ENCODE measurements at regions not wholly inside any gene's neighbourhood (a gene's known extent, or its start where the extent isn't known, plus 50 kb on each side); places are given as distances from the start of the nearest gene placed in this dataset.

- Histone ChIP-seq H3K27me3 (ENCODE audit: control insufficient read depth, insufficient read depth, low read length, poor library complexity, severe bottlenecking) (no peaks in the 10 kb centered on the region), H3K4me1 (ENCODE audit: control insufficient read depth, insufficient read depth, low read length) (no peaks in the 10 kb centered on the region), H3K4me3 (ENCODE audit: low read length) (no peak overlapping the region), H3K9me3 (ENCODE audit: control insufficient read depth, low read length) (no peaks in the 10 kb centered on the region), H3K36me3 (ENCODE audit: control insufficient read depth, insufficient read depth, low read length) (no peaks in the 10 kb centered on the region), H3K27ac (ENCODE audit: low read depth, low read length) (no peak overlapping the region), H3K9ac (ENCODE audit: extremely low read depth, low read length, poor library complexity, severe bottlenecking) (no peak overlapping the region)
- WGBS, 2 experiments (ENCODE audit: insufficient coverage in 1 of 2, insufficient read length in 1 of 2): 89% methylated on average over 2 of the region's 2 CpGs; no CpG with 5 or more reads in 1 of the 2 experiments
- no peak for DNase-seq
- Mint-ChIP-seq H3K36me3 (ENCODE audit: low read depth) (no peaks in the 10 kb centered on the region), H3K27ac (no peak overlapping the region), H3K4me1 (peaks cover 4% of the 10 kb centered on the region), H3K27me3 (ENCODE audit: insufficient read depth) (no peaks in the 10 kb centered on the region), H3K9me3 (no peaks in the 10 kb centered on the region), H3K4me3 (no peak overlapping the region)
- TF ChIP-seq, protein P1, sequence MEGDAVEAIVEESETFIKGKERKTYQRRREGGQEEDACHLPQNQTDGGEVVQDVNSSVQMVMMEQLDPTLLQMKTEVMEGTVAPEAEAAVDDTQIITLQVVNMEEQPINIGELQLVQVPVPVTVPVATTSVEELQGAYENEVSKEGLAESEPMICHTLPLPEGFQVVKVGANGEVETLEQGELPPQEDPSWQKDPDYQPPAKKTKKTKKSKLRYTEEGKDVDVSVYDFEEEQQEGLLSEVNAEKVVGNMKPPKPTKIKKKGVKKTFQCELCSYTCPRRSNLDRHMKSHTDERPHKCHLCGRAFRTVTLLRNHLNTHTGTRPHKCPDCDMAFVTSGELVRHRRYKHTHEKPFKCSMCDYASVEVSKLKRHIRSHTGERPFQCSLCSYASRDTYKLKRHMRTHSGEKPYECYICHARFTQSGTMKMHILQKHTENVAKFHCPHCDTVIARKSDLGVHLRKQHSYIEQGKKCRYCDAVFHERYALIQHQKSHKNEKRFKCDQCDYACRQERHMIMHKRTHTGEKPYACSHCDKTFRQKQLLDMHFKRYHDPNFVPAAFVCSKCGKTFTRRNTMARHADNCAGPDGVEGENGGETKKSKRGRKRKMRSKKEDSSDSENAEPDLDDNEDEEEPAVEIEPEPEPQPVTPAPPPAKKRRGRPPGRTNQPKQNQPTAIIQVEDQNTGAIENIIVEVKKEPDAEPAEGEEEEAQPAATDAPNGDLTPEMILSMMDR (conservative IDR thresholded peaks at IDR 0.05): no peak
Observed at GRCh38 chr5:58138791-58139190, 321.1 kb downstream of the PLK2 start.

- no peaks in the 10 kb centered on the region for H3K27me3 ChIP-seq (ENCODE audit: control insufficient read depth, insufficient read depth, low read length, poor library complexity, severe bottlenecking)
- DNase-seq: no peak
- TF ChIP-seq, protein P1 (conservative IDR thresholded peaks at IDR 0.05): no peak
- H3K9me3 ChIP-seq (ENCODE audit: control insufficient read depth, low read length): no peaks in the 10 kb centered on the region
- H3K9ac ChIP-seq (ENCODE audit: extremely low read depth, low read length, poor library complexity, severe bottlenecking): no peak overlapping the region
- Mint-ChIP-seq H3K4me1 (no peaks in the 10 kb centered on the region), H3K27ac (no peak overlapping the region), H3K36me3 (ENCODE audit: low read depth) (no peaks in the 10 kb centered on the region), H3K9me3 (no peaks in the 10 kb centered on the region), H3K27me3 (ENCODE audit: insufficient read depth) (no peaks in the 10 kb centered on the region), H3K4me3 (no peak overlapping the region)
- no peak overlapping the region for H3K27ac ChIP-seq (ENCODE audit: low read depth, low read length)
- H3K36me3 ChIP-seq (ENCODE audit: control insufficient read depth, insufficient read depth, low read length): no peaks in the 10 kb centered on the region
- WGBS, 2 experiments (ENCODE audit: insufficient coverage in 1 of 2, insufficient read length in 1 of 2): 93 to 94% methylated on average over 3 to 4 of the region's 5 CpGs
- H3K4me1 ChIP-seq (ENCODE audit: control insufficient read depth, insufficient read depth, low read length): no peaks in the 10 kb centered on the region
- H3K4me3 ChIP-seq (ENCODE audit: low read length): no peak overlapping the region
Observed at GRCh38 chr5:58136406-58136805, 323.5 kb downstream of the PLK2 start.

DNA sequence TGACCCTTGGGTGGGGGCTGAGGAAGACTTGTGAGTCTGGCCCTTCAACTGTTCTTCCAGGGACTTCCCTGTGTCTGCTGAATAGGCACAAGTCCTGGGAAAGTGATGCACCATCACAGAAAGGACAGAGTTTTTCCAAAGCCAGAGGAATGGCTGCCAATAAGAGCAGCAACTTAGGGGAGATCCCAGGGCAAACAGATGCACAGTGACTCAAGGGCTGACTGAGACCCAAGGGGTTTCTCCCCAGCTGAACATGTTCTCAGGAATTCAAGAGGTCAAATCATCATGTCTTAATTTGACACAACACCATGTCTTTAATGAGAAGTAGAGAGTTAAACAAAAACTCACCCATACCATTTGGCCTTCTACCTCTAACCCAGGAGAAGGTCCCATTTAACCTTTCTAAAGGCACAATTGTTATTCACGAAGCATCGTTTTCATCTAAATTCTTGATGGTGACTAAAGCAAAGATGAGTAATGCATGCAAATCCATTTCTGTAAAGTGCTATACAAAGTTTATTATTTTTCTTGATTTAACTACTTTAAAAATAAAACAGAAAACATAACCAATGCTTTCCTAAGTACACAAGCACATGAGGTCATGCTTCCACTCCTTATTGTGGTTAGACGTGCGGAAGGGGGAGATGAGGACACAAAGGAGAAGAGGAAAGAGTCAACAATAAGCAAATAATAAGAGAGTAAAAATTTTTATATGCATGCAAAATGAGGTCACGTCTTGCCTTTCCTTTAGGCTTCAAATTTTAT lies 324.1 kb downstream of the PLK2 start:
- Histone ChIP-seq H3K9ac (ENCODE audit: extremely low read depth, low read length, poor library complexity, severe bottlenecking) (no peak overlapping the region), H3K27ac (ENCODE audit: low read depth, low read length) (no peak overlapping the region), H3K27me3 (ENCODE audit: control insufficient read depth, insufficient read depth, low read length, poor library complexity, severe bottlenecking) (no peaks in the 10 kb centered on the region), H3K4me3 (ENCODE audit: low read length) (no peak overlapping the region), H3K9me3 (ENCODE audit: control insufficient read depth, low read length) (no peaks in the 10 kb centered on the region), H3K36me3 (ENCODE audit: control insufficient read depth, insufficient read depth, low read length) (no peaks in the 10 kb centered on the region), H3K4me1 (ENCODE audit: control insufficient read depth, insufficient read depth, low read length) (no peaks in the 10 kb centered on the region)
- Mint-ChIP-seq H3K27me3 (ENCODE audit: insufficient read depth) (no peaks in the 10 kb centered on the region), H3K9me3 (no peaks in the 10 kb centered on the region), H3K27ac (no peak overlapping the region), H3K36me3 (ENCODE audit: low read depth) (no peaks in the 10 kb centered on the region), H3K4me1 (no peaks in the 10 kb centered on the region), H3K4me3 (no peak overlapping the region)
- 87 to 91% methylated on average over 4 to 5 of the region's 5 CpGs for WGBS, 2 experiments (ENCODE audit: insufficient coverage in 1 of 2, insufficient read length in 1 of 2)
- TF ChIP-seq, protein P1 (conservative IDR thresholded peaks at IDR 0.05): no peak
- no peak for DNase-seq

Data from endodermal cell (in vitro differentiated cells).